K562 (cell line): ENCODE measurements at regions not wholly inside any gene's neighbourhood (a gene's known extent, or its start where the extent isn't known, plus 50 kb on each side); places are given as distances from the start of the nearest gene placed in this dataset.

Experiments
- CREM ChIP-seq: IDR thresholded peaks from 2 replicates; pipeline ENCODE4 v1.6.1; 2014; ENCODE audit warnings: antibody characterized with exemption, low read depth
- ETV6 ChIP-seq, 3 experiments: fragments of 150-350 bp in 1 of 3; sonication (generic) in 1 of 3; formaldehyde crosslinking in 1 of 3; IDR thresholded peaks; 2 replicates each; pipeline versions ENCODE4 v1.6.1 to v1.8.0; 2014 to 2022; ENCODE audit warnings: borderline replicate concordance in 2 of 3, low read depth in 2 of 3, antibody characterized with exemption in 1 of 3, low read length in 1 of 3, mild to moderate bottlenecking in 1 of 3, missing genetic modification reagents in 1 of 3
- HNRNPK ChIP-seq: fragments of 200-400 bp; formaldehyde crosslinking; IDR thresholded peaks from one replicate; pipeline ENCODE4 v1.6.1; 2018; ENCODE audit warnings: mild to moderate bottlenecking, low read depth, low read length; ENCODE audit not compliant: poor library complexity, severe bottlenecking
- SOX6 ChIP-seq: fragments of 450-650 bp; IDR thresholded peaks from 2 replicates; pipeline ENCODE4 v1.6.1; 2014; ENCODE audit warnings: mild to moderate bottlenecking
- SP1 ChIP-seq: sonication (generic); formaldehyde crosslinking; IDR thresholded peaks from 2 replicates; pipeline ENCODE4 v1.8.1; 2022; ENCODE audit warnings: mild to moderate bottlenecking, missing genetic modification reagents
- STAT5A ChIP-seq: IDR thresholded peaks from 2 replicates; pipeline ENCODE4 v1.6.1; 2012; ENCODE audit warnings: low read length, inconsistent platforms, borderline replicate concordance
- TRIM24 ChIP-seq, 2 experiments: fragments of 450-650 bp; IDR thresholded peaks; 2 replicates each; pipeline ENCODE4 v1.6.1; 2016
- ZNF175 ChIP-seq: fragments of 200-800 bp; sonication (Bioruptor generic); IDR thresholded peaks from 2 replicates; pipeline ENCODE4 v1.6.1; 2016; ENCODE audit warnings: low read depth, mild to moderate bottlenecking, missing genetic modification characterization, missing compliant biosample characterization
- ZNF197 ChIP-seq: fragments of 200-800 bp; sonication (Bioruptor generic); IDR thresholded peaks from 2 replicates; pipeline ENCODE4 v1.6.1; 2016; ENCODE audit warnings: low read depth, missing genetic modification characterization, missing compliant biosample characterization
- ZNF644 ChIP-seq: fragments of 200-800 bp; sonication (Bioruptor generic); IDR thresholded peaks from 2 replicates; pipeline ENCODE4 v1.6.1; 2016; ENCODE audit warnings: low read depth, missing genetic modification characterization, missing compliant biosample characterization
- TF ChIP-seq, protein P1 (sequence below), 2 experiments: fragments of 450-650 bp; conservative IDR thresholded peaks; 2 replicates each; pipeline ENCODE4 v1.6.1; 2017; ENCODE audit warnings: mild to moderate bottlenecking in 2 of 2, moderate library complexity in 2 of 2
- TF ChIP-seq, protein P2 (sequence below): sonication (generic); formaldehyde crosslinking; IDR thresholded peaks from 2 replicates; pipeline ENCODE4 v1.8.0; 2022; ENCODE audit warnings: mild to moderate bottlenecking, missing genetic modification reagents
- TF ChIP-seq, protein P3 (sequence below): fragments of 250-450 bp; sonication (Bioruptor Pico); IDR thresholded peaks from 2 replicates; pipeline ENCODE4 v1.5.0; 2022; ENCODE audit warnings: mild to moderate bottlenecking
- TF ChIP-seq, protein P4 (sequence below), 2 experiments: fragments of 450-650 bp in 1 of 2; sonication (generic) in 1 of 2; formaldehyde crosslinking in 1 of 2; IDR thresholded peaks in 1 of 2; conservative IDR thresholded peaks in 1 of 2; 2 replicates each; pipeline versions ENCODE4 v1.6.1 to v1.8.1; 2016 to 2023; ENCODE audit warnings: mild to moderate bottlenecking in 2 of 2, moderate library complexity in 2 of 2, inconsistent platforms in 1 of 2, missing genetic modification reagents in 1 of 2

DNA sequence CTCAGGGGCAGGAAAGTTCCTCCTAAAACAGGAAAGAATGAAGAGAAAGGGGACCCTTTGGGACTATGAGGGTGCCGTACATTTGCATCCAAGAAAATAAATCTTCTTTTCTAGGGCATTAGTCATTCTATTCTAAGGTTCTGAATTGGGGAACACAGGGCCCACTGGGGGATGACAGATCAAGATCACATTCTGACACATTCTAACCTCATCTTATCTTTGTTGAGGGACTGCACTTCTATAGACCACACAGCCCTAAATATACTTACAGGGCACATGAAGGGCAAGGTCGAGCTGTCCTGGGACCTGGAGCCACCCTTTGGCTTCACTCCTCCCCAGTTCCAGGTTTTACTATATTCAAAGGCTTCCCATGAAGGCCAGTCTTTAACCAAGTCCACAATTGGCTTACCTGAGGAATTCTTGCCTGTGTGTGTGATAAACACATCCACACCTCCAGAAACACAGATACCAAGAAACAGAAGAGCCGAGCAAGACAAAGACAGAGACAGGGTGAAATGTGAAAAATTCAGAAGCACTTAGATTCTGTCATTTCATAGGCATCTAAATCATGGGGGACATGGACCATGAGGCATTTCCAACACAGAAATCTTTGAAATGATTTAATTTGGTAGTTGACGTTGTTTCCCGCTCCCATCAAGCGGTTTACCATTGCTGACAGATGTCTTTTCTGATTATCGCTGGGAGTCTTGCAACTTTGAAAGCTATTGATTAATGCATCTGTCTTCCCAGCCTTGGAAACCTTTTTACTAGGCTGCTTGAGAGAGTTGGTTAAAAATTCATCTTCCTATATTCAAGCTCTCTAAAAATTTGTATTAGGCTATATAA, 75.8 kb downstream of the CCDC71L start (continued):
- TF ChIP-seq, protein P1, sequence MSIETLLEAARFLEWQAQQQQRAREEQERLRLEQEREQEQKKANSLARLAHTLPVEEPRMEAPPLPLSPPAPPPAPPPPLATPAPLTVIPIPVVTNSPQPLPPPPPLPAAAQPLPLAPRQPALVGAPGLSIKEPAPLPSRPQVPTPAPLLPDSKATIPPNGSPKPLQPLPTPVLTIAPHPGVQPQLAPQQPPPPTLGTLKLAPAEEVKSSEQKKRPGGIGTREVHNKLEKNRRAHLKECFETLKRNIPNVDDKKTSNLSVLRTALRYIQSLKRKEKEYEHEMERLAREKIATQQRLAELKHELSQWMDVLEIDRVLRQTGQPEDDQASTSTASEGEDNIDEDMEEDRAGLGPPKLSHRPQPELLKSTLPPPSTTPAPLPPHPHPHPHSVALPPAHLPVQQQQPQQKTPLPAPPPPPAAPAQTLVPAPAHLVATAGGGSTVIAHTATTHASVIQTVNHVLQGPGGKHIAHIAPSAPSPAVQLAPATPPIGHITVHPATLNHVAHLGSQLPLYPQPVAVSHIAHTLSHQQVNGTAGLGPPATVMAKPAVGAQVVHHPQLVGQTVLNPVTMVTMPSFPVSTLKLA (conservative IDR thresholded peaks at IDR 0.05): 0 out of 4 replicates have a peak, but pooled peaks of 1 of the 2 experiments have one; percentile 7
- TF ChIP-seq SP1 (CRISPR knock-in tag) (no peak; the same call in 1 of the 2 replicates), SOX6 (no peak; the same call in 1 of the 2 replicates), ZNF644 (tag) (peak; percentile 74; the same call in 1 of the 2 replicates), ZNF197 (CRISPR knock-in tag) (0 out of 2 replicates have a peak, but pooled peaks have one; percentile 29), STAT5A (peak; percentile 61; the same call in 1 of the 2 replicates), ZNF175 (CRISPR knock-in tag) (no peak), HNRNPK (no peak), TRIM24 (IDR thresholded peaks at IDR 0.05) (0 out of 4 replicates have a peak, but pooled peaks of 1 of the 2 experiments have one; percentile 4), ETV6 (IDR thresholded peaks at IDR 0.05; ENCODE audit: borderline replicate concordance in 1 of 2, low read depth in 2 of 2, low read length in 1 of 2) (peak in 1 of 2 experiments; percentile 22; a peak in 1 of 4 replicates), ETV6 (CRISPR knock-in tag; IDR thresholded peaks at IDR 0.05; ENCODE audit: borderline replicate concordance) (no peak), CREM (peak; percentile 72)
- TF ChIP-seq, protein P2, sequence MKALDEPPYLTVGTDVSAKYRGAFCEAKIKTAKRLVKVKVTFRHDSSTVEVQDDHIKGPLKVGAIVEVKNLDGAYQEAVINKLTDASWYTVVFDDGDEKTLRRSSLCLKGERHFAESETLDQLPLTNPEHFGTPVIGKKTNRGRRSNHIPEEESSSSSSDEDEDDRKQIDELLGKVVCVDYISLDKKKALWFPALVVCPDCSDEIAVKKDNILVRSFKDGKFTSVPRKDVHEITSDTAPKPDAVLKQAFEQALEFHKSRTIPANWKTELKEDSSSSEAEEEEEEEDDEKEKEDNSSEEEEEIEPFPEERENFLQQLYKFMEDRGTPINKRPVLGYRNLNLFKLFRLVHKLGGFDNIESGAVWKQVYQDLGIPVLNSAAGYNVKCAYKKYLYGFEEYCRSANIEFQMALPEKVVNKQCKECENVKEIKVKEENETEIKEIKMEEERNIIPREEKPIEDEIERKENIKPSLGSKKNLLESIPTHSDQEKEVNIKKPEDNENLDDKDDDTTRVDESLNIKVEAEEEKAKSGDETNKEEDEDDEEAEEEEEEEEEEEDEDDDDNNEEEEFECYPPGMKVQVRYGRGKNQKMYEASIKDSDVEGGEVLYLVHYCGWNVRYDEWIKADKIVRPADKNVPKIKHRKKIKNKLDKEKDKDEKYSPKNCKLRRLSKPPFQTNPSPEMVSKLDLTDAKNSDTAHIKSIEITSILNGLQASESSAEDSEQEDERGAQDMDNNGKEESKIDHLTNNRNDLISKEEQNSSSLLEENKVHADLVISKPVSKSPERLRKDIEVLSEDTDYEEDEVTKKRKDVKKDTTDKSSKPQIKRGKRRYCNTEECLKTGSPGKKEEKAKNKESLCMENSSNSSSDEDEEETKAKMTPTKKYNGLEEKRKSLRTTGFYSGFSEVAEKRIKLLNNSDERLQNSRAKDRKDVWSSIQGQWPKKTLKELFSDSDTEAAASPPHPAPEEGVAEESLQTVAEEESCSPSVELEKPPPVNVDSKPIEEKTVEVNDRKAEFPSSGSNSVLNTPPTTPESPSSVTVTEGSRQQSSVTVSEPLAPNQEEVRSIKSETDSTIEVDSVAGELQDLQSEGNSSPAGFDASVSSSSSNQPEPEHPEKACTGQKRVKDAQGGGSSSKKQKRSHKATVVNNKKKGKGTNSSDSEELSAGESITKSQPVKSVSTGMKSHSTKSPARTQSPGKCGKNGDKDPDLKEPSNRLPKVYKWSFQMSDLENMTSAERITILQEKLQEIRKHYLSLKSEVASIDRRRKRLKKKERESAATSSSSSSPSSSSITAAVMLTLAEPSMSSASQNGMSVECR (CRISPR knock-in tag): no peak
- TF ChIP-seq, protein P3, sequence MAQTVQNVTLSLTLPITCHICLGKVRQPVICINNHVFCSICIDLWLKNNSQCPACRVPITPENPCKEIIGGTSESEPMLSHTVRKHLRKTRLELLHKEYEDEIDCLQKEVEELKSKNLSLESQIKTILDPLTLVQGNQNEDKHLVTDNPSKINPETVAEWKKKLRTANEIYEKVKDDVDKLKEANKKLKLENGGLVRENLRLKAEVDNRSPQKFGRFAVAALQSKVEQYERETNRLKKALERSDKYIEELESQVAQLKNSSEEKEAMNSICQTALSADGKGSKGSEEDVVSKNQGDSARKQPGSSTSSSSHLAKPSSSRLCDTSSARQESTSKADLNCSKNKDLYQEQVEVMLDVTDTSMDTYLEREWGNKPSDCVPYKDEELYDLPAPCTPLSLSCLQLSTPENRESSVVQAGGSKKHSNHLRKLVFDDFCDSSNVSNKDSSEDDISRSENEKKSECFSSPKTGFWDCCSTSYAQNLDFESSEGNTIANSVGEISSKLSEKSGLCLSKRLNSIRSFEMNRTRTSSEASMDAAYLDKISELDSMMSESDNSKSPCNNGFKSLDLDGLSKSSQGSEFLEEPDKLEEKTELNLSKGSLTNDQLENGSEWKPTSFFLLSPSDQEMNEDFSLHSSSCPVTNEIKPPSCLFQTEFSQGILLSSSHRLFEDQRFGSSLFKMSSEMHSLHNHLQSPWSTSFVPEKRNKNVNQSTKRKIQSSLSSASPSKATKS (CRISPR knock-in tag): no peak
- TF ChIP-seq, protein P4, sequence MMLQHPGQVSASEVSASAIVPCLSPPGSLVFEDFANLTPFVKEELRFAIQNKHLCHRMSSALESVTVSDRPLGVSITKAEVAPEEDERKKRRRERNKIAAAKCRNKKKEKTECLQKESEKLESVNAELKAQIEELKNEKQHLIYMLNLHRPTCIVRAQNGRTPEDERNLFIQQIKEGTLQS (IDR thresholded peaks at IDR 0.05): peak; percentile 24; the same call in 1 of the 2 replicates
- TF ChIP-seq, protein P4 (CRISPR knock-in tag; conservative IDR thresholded peaks at IDR 0.05): no peak
